ENCODE measurements at regions not wholly inside any gene's neighbourhood (a gene's known extent, or its start where the extent isn't known, plus 50 kb on each side); places are given as distances from the start of the nearest gene placed in this dataset.

GRCh38 chr2:184402381-184402780 lies 195.9 kb upstream of the ZNF804A start:
- TF ChIP-seq POLR2A (IDR thresholded peaks at IDR 0.05; ENCODE audit: low read depth, low read length) (no peak), POLR2AphosphoS5 (IDR thresholded peaks at IDR 0.05; ENCODE audit: low read depth, low read length) (no peak)
